ENCODE measurements at regions not wholly inside any gene's neighbourhood (a gene's known extent, or its start where the extent isn't known, plus 50 kb on each side); places are given as distances from the start of the nearest gene placed in this dataset.

GRCh38 chr5:35482167-35482755 lies 135.4 kb upstream of the SPEF2 start (continued):
- TF ChIP-seq RXRA (IDR thresholded peaks at IDR 0.05; ENCODE audit: insufficient read depth, low read depth, low read length) = no peak
- no peak for TF ChIP-seq MAFK (IDR thresholded peaks at IDR 0.05; ENCODE audit: low read depth, low read length)
- no peak for TF ChIP-seq CBX8 (IDR thresholded peaks at IDR 0.05; ENCODE audit: borderline replicate concordance, low read depth, low read length)
- TF ChIP-seq TAF7 (optimal IDR thresholded peaks at IDR 0.05; ENCODE audit: borderline replicate concordance, low read depth, low read length) = no peak
- no peak for TF ChIP-seq POU5F1 (IDR thresholded peaks at IDR 0.05; ENCODE audit: low read depth, low read length)

Measured in H1 (cell line).